Vagina (tissue), 2 donors: ENCODE measurements at regions not wholly inside any gene's neighbourhood (a gene's known extent, or its start where the extent isn't known, plus 50 kb on each side); places are given as distances from the start of the nearest gene placed in this dataset.

ENCODE experiments used
- DNase-seq, 2 donors: peaks; one replicate each; pipeline ENCODE4 v3.0.0-alpha.2; 2017; ENCODE audit errors: extremely low spot score in 2 of 2
- H3K27ac ChIP-seq: fragments of 200-600 bp; sonication (generic); one replicate; pipeline ENCODE4 v1.5.1; 2019
- H3K27me3 ChIP-seq: fragments of 200-600 bp; sonication (generic); one replicate; pipeline ENCODE4 v1.5.1; 2019
- H3K36me3 ChIP-seq, 2 donors: fragments of 200-600 bp; sonication (generic); one replicate each; pipeline ENCODE4 v1.5.1; 2017 to 2019
- H3K4me1 ChIP-seq: fragments of 200-600 bp; sonication (generic); one replicate; pipeline ENCODE4 v1.5.1; 2019
- H3K4me3 ChIP-seq, 2 donors: fragments of 200-600 bp; sonication (generic); 1 replicate in 1 of 2; 2 replicates in 1 of 2; pipeline ENCODE4 v1.5.1; 2016 to 2019
- H3K9me3 ChIP-seq: fragments of 200-600 bp; sonication (generic); one replicate; pipeline ENCODE4 v1.5.1; 2019
- POLR2A ChIP-seq, 2 donors: fragments of 450-650 bp; IDR thresholded peaks; one replicate each; pipeline ENCODE4 v1.6.1; 2017; ENCODE audit warnings: antibody characterized with exemption in 2 of 2, mild to moderate bottlenecking in 2 of 2, moderate library complexity in 2 of 2
- POLR2AphosphoS5 ChIP-seq, 2 donors: sonication (generic); formaldehyde crosslinking; IDR thresholded peaks; one replicate each; pipeline ENCODE4 v1.9.0; 2017; ENCODE audit warnings: antibody characterized with exemption in 2 of 2, mild to moderate bottlenecking in 2 of 2, low read depth in 1 of 2; ENCODE audit not compliant: insufficient read depth in 1 of 2
- intact Hi-C: fragments of 100-400 bp; cut with DNase I; formaldehyde crosslinking; loops from one replicate; pipeline ENCODE4 v1.15.1; 2023
- TF ChIP-seq, protein P1 (sequence below), 3 experiments: fragments of 450-650 bp in 2 of 3; fragments of 200-600 bp in 1 of 3; sonication (generic) in 1 of 3; IDR thresholded peaks; one replicate each; pipeline ENCODE4 v1.5.1; 2017 to 2019; ENCODE audit warnings: antibody characterized with exemption in 3 of 3, mild to moderate bottlenecking in 2 of 3, moderate library complexity in 2 of 3

DNA sequence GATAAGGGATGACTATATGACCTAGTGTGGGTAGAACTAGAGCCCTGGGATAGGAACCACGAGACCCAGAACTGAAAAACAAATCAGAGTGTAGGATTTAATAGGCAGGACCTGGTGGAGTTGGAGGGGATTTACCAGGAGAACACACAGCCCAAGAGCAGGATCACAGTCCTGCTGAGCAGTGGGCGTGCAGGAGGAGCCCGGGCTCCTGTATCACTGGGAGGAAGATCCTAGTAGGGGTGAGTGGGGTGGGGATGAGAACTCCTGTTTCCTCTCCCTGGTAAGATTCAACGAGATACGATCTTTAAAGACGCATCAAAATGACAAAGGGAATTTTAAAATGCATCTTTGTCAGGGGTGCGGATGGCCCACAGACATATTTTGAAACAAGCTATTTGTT, 220.1 kb downstream of the GALC start:
- TF ChIP-seq POLR2A (IDR thresholded peaks at IDR 0.05), result no peak
- TF ChIP-seq, protein P1, sequence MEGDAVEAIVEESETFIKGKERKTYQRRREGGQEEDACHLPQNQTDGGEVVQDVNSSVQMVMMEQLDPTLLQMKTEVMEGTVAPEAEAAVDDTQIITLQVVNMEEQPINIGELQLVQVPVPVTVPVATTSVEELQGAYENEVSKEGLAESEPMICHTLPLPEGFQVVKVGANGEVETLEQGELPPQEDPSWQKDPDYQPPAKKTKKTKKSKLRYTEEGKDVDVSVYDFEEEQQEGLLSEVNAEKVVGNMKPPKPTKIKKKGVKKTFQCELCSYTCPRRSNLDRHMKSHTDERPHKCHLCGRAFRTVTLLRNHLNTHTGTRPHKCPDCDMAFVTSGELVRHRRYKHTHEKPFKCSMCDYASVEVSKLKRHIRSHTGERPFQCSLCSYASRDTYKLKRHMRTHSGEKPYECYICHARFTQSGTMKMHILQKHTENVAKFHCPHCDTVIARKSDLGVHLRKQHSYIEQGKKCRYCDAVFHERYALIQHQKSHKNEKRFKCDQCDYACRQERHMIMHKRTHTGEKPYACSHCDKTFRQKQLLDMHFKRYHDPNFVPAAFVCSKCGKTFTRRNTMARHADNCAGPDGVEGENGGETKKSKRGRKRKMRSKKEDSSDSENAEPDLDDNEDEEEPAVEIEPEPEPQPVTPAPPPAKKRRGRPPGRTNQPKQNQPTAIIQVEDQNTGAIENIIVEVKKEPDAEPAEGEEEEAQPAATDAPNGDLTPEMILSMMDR (IDR thresholded peaks at IDR 0.05), result no peak
- TF ChIP-seq POLR2AphosphoS5 (IDR thresholded peaks at IDR 0.05; ENCODE audit: insufficient read depth in 1 of 2, low read depth in 1 of 2), result no peak
- DNase-seq, result no peak
- Histone ChIP-seq H3K9me3 (no peaks in the 10 kb centered on the region), H3K27me3 (no peaks in the 10 kb centered on the region), H3K4me3 (no peak overlapping the region), H3K36me3 (no peaks in the 10 kb centered on the region), H3K27ac (no peak overlapping the region), H3K4me1 (no peaks in the 10 kb centered on the region)
- intact Hi-C loops, result no loop called here

- H3K27me3 ChIP-seq, result no peaks in the 10 kb centered on the region
- no peak overlapping the region for H3K27ac ChIP-seq
- no peak for TF ChIP-seq POLR2AphosphoS5 (IDR thresholded peaks at IDR 0.05; ENCODE audit: insufficient read depth in 1 of 2, low read depth in 1 of 2)
- TF ChIP-seq, protein P1 (IDR thresholded peaks at IDR 0.05), result no peak
- TF ChIP-seq POLR2A (IDR thresholded peaks at IDR 0.05), result no peak
- no peaks in the 10 kb centered on the region for H3K9me3 ChIP-seq
- intact Hi-C loops, result no loop called here
- no peak overlapping the region for H3K4me3 ChIP-seq
- DNase-seq, result no peak
- no peaks in the 10 kb centered on the region for H3K36me3 ChIP-seq
- H3K4me1 ChIP-seq, result no peaks in the 10 kb centered on the region
Observed at GRCh38 chr14:87767567-87767901, 225.4 kb downstream of the GALC start.

- no peak for DNase-seq
- Histone ChIP-seq H3K4me1 (no peaks in the 10 kb centered on the region), H3K36me3 (no peaks in the 10 kb centered on the region), H3K4me3 (no peak overlapping the region), H3K27me3 (no peaks in the 10 kb centered on the region), H3K9me3 (no peaks in the 10 kb centered on the region), H3K27ac (no peak overlapping the region)
- intact Hi-C loops, result no loop called here
- TF ChIP-seq POLR2A (IDR thresholded peaks at IDR 0.05) (no peak), POLR2AphosphoS5 (IDR thresholded peaks at IDR 0.05; ENCODE audit: insufficient read depth in 1 of 2, low read depth in 1 of 2) (no peak)
- TF ChIP-seq, protein P1 (IDR thresholded peaks at IDR 0.05), result no peak
Observed at GRCh38 chr14:87758876-87759275, 234.1 kb downstream of the GALC start.

DNA sequence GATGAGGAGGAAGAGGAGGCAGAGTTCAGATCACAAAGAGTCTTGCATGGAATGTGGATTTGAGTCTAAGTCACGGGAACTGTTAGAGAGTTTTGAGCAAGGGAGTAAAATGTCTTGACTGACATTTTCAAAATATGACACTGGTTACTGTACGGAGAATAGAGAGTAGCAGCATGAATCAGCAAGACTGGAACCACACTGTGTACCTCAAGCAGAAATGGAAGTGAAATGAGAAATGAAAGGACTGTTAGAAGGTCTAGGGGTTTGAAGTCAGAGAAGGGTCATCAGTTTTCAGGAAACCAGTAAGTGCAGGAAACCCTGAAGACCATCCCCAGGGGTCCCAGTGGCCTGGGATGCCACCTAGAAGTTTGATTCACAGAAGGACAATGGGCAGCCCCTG, 236.3 kb downstream of the GALC start:
- intact Hi-C loops, result no loop called here
- no peaks in the 10 kb centered on the region for H3K36me3 ChIP-seq
- TF ChIP-seq, protein P1 (IDR thresholded peaks at IDR 0.05), result no peak
- TF ChIP-seq POLR2AphosphoS5 (IDR thresholded peaks at IDR 0.05; ENCODE audit: insufficient read depth in 1 of 2, low read depth in 1 of 2) (no peak), POLR2A (IDR thresholded peaks at IDR 0.05) (no peak)
- DNase-seq, result no peak
- H3K4me1 ChIP-seq, result no peaks in the 10 kb centered on the region
- H3K27ac ChIP-seq, result no peak overlapping the region
- H3K9me3 ChIP-seq, result no peaks in the 10 kb centered on the region
- no peaks in the 10 kb centered on the region for H3K27me3 ChIP-seq
- no peak overlapping the region for H3K4me3 ChIP-seq

DNA sequence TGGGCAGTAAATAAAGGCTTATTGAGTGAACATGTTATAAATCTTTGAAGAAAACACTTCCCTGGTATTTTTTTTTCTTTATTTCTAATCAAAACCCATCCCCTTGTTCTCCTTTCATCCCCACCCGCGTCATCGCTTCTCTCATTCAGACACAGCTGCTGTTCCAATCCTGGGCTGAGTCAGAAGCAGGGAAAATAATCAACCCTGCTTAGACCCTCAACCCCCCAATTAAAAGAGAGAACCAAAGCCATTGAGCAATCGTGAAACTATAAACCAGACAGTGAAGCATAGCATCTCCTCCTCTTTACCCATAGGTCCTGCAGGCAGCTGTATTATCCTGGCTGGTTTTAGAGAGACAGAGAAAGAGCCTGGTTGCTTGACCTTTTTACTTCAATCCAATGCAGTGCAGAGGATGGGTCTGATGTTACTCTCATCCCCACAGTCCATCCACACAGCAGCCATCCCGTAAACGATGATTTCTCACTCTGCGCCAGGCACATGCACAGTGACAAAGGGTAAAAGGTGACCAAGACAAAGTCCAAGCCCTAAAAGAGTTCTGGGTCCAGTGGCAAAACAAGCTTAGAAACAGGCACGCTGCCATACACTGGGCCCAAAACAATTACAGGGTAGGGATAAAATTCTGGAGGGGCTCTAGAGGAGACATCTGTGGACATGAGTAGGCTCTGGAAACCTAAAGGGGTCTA, 238.3 kb downstream of the GALC start:
- DNase-seq, result no peak
- no peaks in the 10 kb centered on the region for H3K27me3 ChIP-seq
- TF ChIP-seq, protein P1 (IDR thresholded peaks at IDR 0.05), result no peak
- no peak for TF ChIP-seq POLR2AphosphoS5 (IDR thresholded peaks at IDR 0.05; ENCODE audit: insufficient read depth in 1 of 2, low read depth in 1 of 2)
- no peak for TF ChIP-seq POLR2A (IDR thresholded peaks at IDR 0.05)
- intact Hi-C loops, result no loop called here
- H3K9me3 ChIP-seq, result no peaks in the 10 kb centered on the region
- no peaks in the 10 kb centered on the region for H3K4me1 ChIP-seq
- no peak overlapping the region for H3K4me3 ChIP-seq
- no peaks in the 10 kb centered on the region for H3K36me3 ChIP-seq
- no peak overlapping the region for H3K27ac ChIP-seq
